ENCODE measurements at regions not wholly inside any gene's neighbourhood (a gene's known extent, or its start where the extent isn't known, plus 50 kb on each side); places are given as distances from the start of the nearest gene placed in this dataset.
"Not testable (repeated sequence)": the region's sequence is repeated elsewhere in the genome, so short reads cannot be mapped to it uniquely, and the experiment has no call there.

DNA sequence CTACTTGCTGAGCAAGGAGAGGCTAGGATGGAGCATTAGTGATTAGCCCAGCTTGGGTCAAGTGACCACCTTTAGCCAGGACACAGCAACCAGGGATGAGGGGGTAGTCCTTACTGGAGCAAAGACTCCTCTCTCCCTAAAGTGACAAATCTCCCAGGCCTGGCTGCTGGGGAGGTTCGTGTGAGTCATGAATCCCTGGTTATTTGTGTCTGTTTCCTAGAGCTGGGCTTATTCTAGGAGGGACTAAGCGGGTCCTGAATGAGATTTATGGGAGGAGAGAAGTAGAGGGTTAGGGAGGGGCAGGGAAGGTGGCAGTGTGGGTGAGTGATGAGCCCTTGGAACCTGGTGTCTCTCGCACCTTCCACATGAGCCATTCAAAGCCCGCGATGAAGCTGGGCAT is 487.3 kb downstream of the TSHZ3 start:
- DNase-seq: no peak

DNA sequence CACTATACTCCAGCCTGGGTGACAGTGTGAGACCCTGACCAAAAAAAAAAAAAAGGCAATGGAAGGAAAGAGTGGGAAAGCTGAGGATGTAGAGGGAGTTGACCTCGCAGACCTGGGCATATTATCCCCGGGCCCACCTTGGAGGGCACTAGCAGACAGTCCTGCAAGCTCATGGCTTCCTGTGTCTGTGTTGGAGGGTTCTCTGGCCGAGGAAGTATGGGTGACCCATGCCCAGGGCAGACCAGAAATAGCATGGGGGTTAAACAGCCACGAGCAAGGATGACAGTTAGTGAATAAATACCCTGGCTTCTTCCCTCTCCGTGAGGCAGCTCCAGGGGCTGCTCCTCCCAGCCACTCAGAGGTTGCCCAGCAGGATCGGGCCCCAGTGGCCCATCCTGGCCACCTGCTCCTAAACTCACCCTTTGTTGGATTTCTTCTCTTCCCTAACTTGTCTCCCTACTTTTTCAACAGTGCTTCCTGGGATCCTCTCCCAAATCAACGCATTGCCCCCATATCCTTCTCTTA is 485.8 kb downstream of the ZNF536 start:
- DNase-seq: no peak

DNA sequence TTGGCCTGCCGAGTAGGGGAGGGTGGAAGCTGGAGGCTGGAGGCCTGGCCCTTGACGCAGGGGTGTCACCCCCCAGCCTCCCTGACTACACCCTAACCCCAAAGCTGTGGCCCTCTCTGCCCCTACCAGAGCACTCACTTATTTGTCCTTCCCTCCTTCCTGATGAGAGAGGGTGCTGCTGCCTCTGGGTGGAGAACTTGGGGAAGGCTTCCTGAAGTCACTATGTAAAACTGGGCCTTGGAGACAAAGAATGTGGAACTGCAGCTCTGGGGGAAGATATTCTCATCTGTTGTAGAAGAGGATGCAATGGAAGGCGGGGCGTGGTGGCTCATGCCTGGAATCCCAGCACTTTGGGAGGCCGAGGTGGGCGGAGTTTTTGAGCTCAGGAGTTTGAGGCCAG is 485.2 kb downstream of the ZNF536 start:
- no peak for DNase-seq

DNA sequence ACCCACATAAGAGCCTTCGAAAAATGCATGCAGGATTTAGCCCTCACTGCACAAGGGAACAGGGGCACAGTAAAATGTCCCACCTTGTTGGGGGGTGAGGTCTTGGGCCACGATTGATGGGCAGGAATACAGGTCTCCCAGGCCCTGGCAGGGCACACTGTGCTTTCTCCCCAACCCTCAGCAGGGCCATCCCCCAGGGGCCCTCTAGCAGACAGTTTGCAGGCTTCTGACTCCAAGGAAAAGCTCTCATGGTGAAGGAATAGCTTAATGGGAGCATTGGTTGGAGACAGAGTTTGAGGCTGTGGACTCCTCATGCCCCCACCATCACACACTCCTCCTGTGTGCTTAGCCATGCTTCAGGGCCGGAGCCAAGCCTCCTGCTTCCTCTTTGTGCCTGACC is 484.6 kb downstream of the ZNF536 start:
- DNase-seq: no peak

DNA sequence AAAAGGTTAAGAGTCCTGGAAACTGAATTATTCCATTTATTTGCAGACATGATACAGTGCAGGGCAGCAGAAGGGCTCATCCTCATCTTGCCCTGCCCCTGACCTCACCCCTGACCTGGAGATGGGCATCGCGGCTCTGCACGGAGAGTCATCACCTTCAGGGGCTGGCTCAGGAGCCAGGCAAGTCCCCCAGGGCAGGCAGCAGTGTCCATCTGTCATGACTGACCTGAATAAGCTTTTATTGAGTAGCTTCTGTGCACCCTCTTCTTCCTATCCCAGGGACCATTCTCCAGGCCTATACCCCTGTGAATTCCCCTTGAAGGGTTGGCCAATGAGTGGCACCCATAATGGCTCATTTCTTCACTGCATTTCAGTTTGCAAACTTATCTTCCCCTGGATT is 484.2 kb downstream of the ZNF536 start:
- no peak for DNase-seq

DNA sequence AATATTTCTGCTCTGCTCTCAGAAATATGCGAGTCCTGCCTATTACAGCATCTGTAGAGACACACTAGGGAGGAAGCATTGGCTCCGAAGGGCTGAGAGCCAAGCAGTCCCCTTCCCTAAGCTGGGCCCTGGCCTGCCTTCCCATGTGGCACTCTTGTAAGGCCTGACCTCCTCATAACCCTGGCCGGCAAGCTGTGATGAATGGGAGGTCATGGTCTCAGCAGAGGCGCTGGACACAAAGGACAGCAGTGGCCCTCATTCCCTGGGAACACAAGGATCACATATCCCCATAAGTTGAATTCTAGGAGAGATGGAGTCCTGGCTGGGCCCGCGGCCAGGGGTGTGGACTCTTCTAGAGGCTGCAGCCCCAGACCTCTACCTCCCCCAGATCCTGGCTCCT is 483.3 kb downstream of the ZNF536 start:
- DNase-seq: no peak

DNA sequence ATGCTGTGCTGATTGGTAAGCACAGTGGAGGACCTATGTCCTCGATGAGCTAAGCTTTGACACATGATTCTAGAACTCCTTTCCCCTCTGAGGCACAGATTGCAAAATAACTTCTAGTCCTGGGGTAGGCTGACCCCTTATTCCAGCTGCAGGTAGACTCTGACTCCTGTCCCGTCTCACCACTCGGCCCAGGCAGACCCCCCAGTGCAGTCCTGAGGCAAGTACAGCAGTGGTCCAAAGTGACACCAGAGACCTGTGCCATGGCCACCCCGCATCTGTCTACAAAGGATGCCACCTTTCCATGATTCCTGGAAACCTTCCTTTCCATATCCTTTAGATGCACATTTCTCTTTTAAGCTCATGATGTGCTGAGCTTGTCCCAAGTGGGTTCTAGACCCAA is 482.5 kb downstream of the ZNF536 start:
- no peak for DNase-seq

DNA sequence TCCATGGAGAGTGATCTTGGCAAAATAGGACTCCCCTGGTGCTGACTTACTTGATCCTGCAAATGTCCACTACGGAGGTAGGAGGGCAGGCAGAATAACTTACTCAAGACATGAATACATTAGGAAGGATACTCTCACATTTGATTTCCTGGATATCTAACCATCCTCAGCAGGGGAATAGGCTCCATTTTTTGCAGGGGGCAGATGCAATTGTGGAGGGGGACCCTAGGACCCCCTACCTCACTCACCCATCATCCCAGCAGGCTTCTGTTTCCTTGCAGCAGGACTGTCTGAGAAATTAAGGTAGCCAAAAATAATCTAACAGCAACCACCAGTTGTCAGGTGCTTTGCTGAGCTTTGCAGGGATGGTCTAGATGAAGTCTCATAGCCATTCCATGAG is 482.0 kb downstream of the ZNF536 start:
- DNase-seq: no peak

DNA sequence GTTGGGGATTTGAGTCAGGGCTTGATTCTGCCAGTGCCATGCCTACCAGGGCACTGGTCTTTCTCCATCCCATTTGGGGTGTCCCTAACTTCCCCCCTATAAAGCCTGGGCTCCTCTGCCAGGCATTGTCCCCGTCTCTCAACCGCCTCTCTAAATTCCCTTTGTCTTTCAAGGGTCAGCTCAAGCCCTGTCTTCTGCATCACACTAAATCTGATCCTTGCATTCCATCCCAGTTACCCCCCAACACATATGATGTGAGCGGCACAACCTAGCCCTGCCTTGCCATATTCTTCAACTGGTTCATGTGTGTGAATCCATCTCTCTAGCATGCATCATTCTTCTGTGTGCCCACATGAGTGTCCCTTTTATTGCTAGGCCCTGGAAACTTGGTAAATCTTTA is 480.9 kb downstream of the ZNF536 start:
- DNase-seq: no peak

DNA sequence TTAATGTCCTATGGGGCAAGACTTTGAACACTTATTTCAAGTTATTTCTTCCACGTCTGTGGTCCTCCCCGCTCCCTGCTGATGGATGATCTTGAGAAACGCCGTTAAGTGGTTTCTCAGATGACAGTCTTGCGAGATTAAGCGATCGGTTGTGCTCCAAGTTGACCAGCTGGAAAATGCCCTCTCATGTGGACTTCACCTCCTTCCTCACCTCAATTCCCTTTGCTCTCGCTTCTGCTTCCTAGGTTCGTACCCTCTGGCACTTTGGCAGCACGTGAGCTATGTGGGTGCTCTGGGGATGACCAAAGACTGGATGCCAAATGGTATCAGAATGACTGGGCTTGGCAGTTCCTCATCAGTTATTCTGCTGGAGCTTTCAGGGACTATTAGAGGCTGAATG is 480.0 kb downstream of the ZNF536 start:
- no peak for DNase-seq

DNA sequence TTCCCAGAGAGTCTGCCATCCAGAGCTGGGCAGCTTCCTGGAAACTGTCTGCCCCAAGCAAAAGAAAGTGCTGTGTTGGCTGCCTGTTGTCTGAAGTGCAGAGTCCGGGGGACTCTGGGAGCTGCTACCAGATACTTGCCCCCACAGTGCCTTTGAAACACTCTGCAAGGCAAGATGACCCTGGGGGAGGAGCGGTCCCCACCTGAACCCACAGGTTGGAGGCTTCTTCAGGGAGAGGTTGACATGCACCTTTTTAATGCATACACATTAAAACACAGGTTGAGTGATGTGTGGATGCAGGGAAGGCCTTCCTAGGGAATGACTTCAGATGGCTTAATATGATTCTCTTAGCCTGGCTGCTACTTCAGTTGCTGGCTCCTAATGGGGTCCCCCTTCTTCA is 479.5 kb downstream of the ZNF536 start:
- DNase-seq: no peak

DNA sequence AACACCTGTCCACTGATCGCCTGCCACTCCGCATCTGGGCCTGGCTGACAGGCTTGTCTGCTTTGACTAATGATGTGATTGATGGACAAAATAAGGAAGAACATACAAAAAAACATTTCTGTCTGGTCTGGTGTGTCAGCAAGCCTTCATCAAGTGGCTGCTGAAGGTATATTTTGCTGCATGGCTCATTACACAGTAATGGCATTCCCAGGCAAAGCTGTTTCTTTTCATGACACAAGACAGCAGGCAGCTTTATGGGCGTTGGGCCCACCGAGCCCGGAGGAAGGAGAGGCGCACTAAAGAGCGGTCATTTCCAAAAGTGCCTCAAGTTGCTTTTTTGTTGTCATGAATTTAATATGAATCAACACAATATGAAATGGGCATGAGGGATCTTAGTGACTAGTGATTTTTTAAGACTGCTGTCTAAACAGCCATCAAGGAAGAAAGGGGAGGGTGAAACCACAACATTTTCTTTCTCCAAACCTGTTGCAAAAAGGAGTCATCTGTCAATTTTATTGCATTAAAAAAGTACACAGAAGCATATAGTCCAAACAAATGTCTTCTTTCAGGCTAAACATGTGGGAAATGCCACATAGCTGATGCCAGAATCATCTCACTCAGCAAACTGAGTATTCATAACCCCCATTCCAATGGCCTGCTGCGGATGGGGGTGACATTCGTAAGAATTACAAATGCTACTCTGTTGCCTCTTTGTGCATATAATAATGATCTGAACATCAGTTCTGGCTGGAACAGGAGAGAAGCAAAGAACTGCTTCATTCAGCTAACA is 476.6 kb downstream of the ZNF536 start:
- DNase-seq: no peak

DNA sequence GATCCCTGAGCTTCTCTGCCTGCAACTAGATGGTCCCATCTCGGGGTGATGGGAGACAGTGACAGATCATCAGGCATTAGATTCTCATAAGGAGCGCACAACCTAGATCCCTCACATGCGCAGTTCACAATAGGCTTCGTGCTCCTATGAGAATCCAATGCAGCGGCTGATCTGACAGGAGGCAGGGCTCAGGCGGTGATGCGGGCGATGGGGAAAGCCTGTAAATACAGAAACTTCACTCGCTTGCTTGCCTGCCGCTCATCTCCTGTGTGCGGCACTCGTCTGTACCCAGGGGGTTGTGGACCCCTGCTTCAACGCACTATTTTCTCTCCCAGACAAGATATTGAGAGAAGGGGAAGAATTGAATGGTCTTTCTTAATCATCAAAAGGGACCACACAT is 473.9 kb downstream of the ZNF536 start:
- no peak for DNase-seq

DNA sequence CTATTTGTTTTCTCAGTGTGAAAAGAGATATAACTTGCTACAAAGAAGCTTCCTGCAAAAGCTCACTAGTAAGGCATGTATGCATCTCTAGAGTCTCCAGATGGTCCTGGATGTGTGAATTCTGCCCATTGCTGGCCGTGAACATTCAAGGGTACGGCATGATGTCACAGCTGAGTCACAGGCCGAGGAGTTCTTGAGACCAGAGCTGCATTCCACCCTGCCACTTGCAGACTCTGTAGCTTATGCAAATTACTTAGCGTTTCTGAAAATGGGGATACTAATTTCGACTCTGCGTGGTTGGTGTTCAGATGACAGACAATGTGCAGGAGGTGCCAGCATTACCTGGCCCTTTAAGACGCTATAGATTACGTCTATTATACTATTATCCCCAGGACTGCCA is 470.7 kb downstream of the ZNF536 start:
- DNase-seq: no peak

DNA sequence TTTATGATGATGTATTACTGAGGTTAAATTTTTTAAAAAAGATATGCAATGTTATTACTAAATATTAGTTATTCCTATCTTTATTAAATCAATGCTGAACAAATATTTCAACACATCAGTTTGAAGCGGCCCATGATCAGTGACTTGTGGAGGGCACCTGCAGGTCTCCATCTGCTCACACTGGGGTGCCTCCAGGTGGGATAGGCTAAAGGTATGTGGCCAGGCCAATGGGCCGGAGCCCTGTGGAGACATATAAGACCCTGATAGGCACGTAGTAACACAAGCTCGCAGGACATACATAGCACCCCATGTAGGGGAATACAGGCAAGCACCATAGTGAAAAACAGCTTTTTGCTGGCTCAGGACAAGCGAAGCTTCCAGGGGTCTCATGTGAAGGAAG is 469.8 kb downstream of the ZNF536 start:
- no peak for DNase-seq

DNA sequence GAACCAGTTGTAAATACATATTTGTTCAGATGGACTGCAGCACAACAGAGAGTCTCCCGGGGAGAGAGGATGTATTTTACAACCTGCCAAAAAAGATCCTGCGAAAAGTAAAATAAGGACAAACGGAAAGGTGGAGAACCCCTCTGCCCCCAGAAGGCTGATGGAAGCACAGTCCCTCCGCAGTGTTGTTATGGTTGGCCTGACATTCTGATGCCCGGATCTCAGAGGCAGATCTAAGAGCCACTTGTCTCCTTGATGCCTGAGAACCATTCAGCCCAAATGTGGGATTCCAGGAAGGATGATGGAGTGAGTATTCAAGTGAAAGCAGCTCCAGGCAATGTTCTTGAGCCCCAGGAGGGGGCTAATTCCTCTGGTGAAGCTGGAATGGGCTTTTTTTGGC is 458.7 kb downstream of the ZNF536 start:
- no peak for DNase-seq

DNA sequence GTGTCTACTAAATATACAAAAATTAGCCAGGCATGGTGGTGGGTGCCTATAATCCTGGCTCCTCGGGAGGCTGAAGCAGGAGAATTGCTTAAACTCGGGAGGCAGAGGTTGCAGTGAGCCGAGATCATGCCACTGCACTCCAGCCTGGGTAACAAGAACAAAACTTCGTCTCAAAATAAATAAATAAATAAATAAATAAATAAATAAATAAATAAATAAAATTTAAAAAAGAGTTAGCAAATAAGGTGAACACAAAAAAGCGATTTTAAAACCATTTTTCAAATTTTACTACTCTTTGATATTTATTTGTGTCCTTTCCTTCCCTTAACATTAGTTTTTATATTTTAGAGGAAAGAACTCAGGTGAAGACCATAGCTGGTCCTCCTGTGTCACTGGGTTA is 453.3 kb downstream of the ZNF536 start:
- not testable (repeated sequence) for DNase-seq

DNA sequence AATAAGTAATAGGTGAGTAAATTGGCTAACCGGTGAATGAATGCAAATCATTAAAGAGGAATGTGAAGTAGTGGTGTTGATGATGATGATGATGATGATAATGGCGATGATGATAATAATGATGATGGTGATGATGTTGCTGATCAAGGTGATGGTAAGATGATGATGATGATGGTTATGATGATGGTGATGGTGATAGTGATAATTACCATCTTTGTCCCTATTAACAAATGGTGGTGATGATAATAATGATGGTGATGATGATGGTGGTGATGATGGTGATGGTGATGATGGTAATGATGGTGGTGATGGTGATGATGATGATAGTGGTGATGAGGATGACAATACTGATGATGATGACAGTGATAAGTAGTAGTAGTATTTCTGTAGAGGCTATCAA is 452.6 kb downstream of the ZNF536 start:
- DNase-seq: no peak

DNA sequence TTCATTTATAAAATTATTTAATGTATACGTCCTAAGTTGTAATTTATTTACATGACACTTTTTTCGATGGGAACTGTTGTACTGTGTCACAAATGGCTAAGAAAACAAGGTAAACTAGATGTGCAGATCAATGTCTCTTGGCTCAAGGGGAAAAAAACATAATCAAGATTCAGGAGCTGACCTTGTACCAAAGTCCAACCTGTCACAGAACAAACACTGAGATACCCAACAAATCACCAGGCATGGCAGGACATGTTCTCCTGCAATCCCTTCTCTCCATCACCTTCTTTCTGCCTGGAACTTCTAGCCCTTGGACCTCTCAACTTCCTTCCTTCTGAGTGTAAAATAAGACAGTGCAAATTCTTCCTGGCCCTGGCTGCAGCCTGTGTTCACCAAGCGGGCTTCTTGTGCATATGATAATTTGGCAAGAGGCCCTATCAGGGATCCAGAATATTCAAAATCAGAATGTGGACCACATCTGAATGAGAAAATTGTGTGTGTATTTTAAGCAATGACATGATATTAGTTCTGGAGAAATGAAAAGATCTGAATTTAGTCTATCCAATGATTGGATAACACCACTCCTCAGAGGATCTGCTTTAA is 445.9 kb downstream of the ZNF536 start:
- no peak for DNase-seq

DNA sequence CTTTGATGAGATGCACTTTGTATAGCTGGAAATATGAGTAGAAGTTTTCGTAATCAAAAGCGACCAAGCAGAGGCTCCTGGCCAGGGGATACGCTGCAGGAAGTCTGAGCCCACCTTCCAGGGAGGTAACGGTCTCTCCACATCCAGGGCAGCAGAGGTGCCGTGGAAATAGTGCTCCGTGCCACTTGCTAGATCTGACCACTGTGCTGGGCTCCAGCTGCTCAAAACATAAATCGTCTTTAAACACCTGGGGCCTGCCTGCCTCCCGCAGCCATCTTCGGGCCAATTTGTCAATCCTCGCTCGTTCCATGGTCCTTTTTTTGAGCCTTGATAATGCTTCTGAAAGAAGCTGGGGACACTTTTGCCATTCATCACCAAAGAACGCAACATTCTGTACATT is 445.0 kb downstream of the ZNF536 start:
- no peak for DNase-seq

DNA sequence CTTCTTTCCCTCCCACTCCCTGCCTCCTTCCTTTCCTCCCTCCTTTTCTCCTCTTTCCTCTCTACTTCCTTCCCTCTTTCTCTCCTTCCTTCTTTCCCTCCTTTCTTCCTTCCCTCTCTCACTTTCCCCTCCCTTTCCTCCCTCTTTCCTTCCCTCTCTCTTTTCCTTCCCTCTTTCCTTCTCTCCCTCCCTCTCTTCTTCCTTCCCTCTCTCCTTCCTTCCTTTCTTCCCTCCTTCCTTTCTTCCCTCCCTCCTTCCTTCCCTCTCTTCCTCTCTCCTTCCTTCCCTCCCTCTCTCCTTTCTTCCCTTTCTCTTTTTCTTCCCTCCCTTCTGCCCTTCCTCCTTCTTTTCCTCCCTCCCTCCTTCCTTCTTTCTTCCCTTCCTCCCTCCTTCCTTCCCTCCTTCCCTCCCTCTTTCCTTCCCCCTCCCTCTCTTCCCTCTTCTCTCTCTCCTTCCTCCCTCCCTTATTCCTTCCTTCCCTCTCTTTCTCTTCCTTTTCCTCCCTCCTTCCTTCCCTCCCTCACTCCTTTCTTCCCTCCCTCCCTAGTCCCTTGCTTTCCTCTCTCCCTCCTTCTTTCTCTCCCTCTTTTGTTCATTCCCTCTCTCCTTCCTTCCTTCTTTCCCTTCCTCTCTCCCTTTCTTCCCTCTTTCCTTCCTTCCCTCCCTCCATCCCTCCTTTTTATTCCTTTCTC is 443.9 kb downstream of the ZNF536 start:
- DNase-seq: no peak

DNA sequence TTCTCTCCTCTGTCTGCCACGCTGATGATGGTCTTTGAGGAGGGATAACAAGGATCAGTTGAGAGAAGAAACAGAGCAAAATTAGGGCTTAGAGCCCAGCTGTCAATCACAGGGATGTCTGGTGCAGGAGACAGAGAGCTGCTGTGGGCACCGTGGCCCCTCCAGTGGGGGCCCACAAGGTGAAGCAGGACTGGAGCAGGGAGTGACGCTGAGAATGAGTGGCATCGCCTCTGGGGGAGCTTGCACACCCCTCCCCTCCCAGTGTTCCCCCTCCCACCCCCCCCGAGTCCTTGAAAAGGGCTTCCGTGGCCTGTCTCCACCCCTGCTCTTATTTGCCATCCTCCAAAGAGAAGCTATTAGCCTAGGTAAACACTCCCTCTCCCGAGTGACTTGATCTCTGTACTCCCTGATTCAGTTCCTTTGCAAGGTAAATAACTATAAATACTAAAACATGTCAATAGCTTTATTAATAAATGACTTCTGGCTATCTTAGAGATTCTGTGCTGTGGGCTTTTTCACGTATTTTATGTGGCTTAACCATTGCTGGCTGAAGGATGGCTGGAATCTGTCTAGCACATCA is 440.0 kb downstream of the ZNF536 start:
- no peak for DNase-seq

DNA sequence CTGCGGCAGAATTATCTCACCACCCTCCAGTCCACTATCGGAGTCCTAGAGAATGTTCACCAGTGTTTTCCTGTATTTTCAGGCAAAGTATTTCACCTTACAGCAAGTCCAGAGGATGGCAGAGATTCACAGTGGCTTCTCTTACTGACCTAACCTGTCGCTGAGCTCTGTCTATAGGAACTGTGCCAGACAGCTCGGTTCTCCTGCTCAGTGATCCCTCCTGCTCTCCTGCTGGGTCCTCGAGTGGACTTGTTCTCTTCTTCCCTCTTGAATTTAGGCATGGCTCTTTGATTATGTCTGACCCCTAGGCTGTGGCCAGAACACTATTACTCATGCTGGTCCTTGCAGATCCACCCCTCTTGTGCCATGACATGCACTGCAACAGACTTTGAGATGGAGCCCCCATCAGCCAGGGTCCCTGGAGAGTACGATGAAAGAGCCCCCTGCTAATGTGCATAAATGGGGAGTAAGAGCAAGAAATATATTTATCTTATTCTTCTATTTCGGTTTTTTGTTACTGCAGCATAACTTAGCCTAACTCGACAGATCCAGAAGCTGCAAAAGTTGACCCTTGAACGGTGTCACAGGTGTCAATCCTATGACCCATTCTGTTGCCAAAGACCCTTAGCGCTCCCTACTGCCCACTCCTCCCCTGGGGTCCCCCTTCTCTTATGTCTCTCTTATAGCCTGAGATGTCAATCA is 439.4 kb downstream of the ZNF536 start:
- no peak for DNase-seq
